GM10266 (cell line): ENCODE measurements at regions not wholly inside any gene's neighbourhood (a gene's known extent, or its start where the extent isn't known, plus 50 kb on each side); places are given as distances from the start of the nearest gene placed in this dataset.

Experiments
- DNase-seq: peaks from one replicate; pipeline ENCODE4 v3.0.0; 2012; ENCODE audit errors: extremely low spot score
- TF ChIP-seq, protein P1 (sequence below): IDR thresholded peaks from 2 replicates; pipeline ENCODE4 v1.5.1; 2012; ENCODE audit warnings: mild to moderate bottlenecking, low read depth; ENCODE audit not compliant: control insufficient read depth, insufficient read depth; ENCODE audit errors: missing control alignments

DNA sequence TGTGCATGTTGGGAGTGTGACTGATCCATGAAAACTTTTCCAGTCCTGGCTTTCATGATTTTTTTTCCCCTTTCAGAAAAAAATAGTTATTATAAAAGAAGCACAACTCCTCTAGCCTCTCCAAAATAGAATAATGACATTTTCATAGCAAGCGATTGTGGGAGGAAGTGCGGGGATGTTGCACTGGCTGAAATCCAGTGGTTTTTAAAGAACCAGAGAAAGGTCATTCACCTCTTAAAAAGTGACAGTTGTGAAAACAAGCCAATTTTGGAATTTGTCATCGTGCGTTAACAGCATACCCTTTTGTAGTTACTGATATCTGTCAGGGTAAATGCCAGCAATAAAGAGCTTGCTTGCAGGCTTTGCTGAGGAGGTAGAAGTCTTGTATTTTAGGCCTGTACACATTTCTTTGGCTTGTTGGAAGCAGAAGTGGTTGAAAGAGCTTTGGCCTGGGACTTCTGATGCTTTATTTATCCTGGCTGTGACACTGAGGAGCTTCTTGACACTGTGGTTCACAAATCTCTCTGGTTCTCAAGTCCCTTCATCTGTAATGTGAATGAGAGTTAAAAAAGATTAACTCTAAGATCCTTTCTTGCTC is 545.9 kb downstream of the REEP3 start:
- no peak for DNase-seq
- TF ChIP-seq, protein P1, sequence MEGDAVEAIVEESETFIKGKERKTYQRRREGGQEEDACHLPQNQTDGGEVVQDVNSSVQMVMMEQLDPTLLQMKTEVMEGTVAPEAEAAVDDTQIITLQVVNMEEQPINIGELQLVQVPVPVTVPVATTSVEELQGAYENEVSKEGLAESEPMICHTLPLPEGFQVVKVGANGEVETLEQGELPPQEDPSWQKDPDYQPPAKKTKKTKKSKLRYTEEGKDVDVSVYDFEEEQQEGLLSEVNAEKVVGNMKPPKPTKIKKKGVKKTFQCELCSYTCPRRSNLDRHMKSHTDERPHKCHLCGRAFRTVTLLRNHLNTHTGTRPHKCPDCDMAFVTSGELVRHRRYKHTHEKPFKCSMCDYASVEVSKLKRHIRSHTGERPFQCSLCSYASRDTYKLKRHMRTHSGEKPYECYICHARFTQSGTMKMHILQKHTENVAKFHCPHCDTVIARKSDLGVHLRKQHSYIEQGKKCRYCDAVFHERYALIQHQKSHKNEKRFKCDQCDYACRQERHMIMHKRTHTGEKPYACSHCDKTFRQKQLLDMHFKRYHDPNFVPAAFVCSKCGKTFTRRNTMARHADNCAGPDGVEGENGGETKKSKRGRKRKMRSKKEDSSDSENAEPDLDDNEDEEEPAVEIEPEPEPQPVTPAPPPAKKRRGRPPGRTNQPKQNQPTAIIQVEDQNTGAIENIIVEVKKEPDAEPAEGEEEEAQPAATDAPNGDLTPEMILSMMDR, result no peak

DNA sequence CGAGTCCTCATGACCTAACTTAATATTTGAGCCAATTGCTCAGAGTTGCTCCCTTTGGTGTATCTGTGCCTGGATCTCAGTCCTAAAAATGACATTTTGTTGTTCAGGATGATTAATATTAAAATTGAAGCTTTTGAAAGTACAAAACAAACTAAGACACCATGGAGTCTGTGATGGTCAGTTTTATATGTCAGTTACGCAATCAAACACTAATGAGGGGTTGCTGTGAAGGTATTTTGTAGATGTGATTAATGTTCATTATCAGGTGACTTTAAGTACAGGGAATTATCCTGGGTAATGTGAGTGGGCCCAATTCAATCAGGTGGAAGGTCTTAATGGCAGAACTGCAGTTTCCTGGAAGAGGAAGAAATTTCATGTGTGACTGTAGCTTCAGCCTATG is 546.7 kb downstream of the REEP3 start:
- no peak for DNase-seq
- TF ChIP-seq, protein P1, result no peak

DNA sequence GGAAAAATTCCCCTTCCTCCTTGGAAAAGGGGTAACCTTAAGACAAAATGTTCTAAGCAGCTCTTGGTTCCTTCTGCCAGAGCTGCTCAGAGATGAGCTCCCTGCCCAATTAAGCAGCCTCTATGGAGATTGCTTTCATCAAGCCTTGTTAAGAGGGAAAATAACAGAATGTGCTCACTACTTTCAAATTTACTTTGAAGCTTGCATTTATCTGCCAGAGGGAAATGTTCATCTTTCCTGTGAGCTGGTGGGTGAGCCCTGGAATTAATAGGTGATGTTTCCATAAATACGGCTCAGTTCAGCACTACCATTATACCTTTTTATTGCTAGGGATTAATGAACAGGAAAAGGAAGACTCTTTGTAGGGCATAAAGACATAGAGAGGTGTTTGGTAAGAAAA is 549.0 kb downstream of the REEP3 start:
- no peak for DNase-seq
- TF ChIP-seq, protein P1, result no peak

DNA sequence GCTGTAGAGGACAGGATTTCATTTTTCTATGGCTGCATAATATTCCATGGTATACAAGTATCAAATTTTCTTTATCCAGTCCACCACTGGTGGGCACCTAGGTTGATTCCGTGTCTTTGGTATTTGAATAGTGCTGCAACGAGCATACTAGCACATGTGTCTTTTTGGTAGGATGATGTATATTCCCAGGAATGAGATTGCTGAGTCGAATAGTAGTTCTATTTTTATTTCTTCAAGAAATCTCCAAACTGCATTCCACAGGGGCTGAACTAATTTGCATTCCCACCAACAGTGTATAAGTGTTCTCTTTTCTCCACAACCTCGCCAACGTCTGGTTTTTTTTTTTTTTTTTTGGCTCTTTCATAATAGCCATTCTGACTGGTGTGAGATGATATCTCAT is 550.0 kb downstream of the REEP3 start:
- TF ChIP-seq, protein P1, result no peak
- DNase-seq, result no peak

DNA sequence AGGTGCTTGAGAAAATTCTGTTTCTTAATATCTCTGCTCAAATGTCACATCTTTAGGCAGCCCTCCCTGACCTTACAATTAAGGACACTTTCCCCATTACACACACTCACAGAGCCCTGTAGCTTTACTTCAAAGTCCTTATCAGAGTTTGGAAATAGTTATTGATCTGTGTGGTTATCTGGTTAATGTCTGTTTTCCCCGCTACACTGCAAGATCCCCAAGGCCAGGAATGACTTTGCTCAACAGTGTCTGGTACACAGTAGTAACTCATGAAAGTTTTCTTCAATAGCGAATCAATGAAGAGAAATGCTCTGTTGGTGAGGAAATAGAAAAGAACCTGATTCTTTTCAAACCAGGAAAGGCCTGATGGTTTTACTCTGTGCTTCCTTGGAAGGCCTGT is 554.4 kb downstream of the REEP3 start:
- TF ChIP-seq, protein P1, result no peak
- DNase-seq, result no peak

DNA sequence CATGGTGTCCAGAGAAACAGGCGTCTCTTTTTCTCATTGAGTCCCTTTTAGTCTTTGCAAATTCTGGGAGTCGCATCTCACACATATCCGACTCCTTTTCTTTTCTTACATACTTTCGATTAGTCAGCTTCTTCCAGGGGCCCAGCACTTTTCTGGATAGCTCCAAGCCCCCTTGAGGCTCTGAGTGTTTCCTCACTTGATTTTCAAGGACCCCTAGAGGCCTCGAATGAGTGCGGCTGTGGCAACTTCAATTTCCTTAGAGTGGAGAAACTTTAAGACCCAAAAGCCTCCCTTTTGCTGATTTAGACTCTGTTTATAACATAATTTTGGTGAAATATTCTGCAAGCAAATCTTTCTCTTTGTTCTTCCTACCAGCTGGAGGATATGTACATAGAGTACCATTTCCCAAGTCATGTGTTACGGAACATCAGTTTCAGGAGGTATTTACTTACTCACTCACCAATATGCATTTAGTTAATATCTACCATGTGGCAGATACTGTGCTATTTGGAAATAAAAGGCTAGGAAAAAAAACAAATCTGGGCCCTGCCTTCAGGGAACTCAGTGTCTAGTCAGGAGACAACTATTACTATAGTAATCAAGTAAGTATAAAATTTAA is 555.2 kb downstream of the REEP3 start:
- TF ChIP-seq, protein P1, result no peak
- no peak for DNase-seq

DNA sequence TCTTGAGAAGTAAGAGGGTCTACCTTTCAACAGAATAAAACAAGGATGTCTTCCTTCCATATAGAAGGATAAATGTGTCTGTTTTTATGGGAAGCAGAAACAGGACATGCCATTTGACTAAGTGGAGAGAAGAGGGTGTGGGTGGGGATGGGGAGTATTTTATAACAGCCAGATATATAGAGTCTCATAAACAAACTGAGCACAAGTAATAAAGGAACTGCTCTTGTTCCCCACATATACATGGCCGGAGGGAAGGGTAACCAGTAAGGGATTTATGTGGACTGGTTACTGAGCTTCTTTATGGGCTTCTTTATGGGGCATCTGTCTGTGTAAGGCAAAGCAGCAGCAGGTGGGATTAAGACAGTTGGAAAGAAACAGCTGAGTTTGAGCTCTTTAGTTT is 558.1 kb downstream of the REEP3 start:
- no peak for DNase-seq
- TF ChIP-seq, protein P1, result no peak
